Embryonic facial prominence (tissue), 1 donor: ENCODE measurements at regions not wholly inside any gene's neighbourhood (a gene's known extent, or its start where the extent isn't known, plus 50 kb on each side); places are given as distances from the start of the nearest gene placed in this dataset.
"Not testable (repeated sequence)": the region's sequence is repeated elsewhere in the genome, so short reads cannot be mapped to it uniquely, and the experiment has no call there.

Source experiments
- DNase-seq: peaks from one replicate; pipeline ENCODE4 v3.0.0-alpha.2; 2016; ENCODE audit errors: extremely low spot score

DNA sequence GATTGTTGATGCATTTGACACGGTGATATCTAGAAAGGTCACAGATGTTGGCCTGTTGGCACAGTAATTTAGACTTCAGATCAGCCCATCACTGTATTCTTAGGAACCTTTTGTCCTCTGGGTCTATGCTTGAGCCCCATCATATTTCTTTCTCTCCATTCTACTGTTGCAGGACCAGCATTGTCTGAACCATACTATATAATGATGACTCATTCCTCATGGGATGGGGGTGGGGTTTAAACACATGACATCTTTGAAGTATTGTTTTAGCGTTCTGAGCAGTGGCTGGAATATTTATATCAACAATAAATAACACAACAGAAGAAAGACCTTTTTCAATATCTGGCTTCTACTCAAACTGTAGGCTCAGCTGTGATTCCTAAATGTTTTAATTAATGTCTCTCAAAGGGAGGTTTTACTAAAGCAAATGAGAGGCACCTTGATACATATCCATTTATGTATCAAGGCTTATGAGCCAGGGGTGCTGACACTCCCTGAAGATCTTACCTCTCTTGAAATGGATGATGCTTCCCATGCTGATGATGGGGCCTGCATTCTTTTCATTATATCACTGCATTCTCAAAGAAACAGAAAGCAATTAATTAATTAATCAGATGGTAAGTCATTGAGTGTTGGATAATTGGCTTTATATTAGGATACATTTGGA is 379.0 kb upstream of the GOT2 start:
- no peak for DNase-seq

DNA sequence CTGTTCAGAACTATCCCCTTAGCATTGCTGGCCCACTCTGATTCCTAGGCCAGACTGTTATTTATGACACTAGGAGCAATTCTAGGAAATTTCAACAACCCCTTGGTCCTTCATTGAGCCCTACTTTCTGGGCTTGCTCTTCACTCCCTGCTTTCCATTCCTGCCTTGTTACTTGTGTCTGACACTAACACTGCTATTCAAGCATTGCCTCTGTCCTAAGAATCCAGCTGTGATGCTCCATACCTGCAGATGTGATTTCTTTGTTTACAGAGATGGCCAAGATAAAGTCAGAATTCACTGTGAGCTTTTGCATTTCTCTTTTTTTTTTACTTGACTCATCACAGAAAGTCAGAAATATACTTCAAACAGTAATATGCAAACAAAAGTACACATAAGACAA is 377.2 kb upstream of the GOT2 start:
- DNase-seq, result no peak

DNA sequence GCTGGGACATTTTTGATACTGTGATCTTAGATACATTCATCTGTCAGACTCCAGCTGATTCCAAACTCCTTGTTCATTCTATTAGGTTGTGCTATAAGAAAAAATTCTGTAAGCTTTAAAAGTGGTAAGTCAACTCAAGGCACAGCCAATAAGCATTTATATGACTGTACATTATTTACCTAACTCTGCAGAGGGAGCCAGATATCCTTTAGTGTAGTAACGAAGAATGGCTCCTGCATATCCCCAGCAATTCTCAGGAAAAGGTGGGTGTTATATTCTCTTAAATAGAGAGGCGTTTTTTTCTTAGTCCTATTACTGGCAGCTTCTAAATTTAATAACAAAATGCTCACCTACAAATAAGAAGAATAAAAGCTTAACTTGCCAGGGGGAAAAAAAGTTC is 374.3 kb upstream of the GOT2 start:
- no peak for DNase-seq

DNA sequence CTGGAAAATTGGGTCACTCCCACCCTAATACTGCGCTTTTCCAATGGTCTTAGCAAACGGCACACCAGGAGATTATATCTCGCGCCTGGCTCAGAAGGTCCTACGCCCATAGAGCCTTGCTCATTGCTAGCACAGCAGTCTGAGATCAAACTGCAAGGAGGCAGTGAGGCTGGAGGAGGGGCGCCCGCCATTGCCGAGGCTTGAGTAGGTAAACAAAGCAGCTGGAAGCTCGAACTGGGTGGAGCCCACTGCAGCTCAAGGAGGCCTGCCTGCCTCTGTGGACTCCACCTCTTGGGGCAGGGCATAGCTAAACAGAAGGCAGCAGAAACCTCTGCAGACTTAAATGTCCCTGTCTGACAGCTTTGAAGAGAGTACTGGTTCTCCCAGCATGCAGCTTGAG is 362.6 kb upstream of the GOT2 start:
- DNase-seq, result not testable (repeated sequence)

DNA sequence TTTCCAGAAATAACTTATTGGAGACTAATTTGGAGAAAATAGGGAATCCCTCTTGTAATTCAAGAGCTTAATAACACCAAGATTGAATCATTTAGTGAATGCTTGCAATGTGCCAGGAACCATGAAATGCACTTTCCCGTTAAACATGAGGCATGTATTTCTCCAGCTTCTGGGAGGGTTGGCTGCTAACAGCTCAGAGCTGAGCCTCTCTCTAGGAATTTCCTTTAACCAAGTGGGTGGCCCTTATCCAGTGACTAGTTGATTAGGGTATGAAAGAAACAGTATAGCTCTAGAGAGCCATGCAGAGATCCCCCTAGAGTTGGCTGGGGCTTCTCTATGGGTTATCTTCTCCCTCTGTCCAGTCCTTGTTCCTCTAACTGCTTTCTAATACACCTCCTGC is 356.4 kb upstream of the GOT2 start:
- DNase-seq, result no peak

DNA sequence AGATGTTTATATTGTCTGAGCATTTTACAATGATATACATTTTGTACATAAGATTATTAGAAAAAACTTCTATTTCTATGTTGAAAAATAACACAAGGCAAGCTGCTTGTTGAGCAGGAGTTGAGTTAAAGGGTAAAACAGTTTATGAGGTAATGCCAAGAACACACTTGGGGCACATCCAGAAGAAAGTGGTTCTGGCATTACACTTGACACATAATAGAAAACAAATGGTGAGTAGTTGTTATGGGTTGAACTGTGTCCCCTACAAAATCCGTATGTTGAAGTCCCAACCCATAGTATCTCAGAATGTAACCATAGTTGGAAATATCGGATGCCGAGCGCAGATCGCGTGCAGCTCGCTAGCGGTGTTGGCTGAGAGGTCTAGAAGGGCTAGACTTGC is 354.3 kb upstream of the GOT2 start:
- no peak for DNase-seq

DNA sequence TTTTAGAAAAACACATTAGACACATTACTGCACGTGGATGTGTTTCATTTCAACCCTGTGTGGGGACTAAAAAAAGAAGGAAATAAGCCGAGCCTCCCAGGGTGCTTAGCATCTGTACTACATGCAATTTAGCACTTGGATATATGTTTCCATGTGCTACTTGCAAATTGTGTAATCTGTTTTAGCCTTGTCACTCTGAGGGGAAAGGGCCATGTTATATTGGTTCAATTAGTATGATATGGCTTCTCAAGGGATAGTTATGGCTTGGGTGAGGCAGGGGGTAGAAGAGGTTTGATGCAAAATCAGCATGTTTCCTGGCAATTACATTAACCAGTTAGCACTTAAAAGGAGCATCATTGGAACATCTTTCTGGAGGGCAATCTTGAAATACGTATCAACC is 353.5 kb upstream of the GOT2 start:
- DNase-seq, result no peak

DNA sequence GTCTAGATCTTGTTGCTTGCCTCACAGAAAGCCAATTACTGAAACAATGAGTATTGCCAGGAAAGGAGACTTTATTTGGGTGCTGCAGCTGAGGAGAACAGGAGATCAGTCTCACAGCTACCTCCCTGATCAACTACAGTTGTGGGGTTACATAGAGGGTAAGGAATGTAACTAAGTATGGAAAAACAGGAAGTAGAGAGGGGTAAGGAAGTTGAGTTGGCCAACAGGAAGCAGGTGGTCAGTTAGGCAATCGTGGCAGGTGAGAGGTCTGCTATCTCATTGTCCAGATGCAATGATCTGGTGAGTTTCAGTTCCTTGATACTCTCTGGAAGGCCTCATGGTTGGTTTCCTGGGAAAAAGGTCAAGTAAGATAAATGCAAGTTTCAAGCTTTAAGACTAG is 333.1 kb upstream of the GOT2 start:
- DNase-seq, result no peak

DNA sequence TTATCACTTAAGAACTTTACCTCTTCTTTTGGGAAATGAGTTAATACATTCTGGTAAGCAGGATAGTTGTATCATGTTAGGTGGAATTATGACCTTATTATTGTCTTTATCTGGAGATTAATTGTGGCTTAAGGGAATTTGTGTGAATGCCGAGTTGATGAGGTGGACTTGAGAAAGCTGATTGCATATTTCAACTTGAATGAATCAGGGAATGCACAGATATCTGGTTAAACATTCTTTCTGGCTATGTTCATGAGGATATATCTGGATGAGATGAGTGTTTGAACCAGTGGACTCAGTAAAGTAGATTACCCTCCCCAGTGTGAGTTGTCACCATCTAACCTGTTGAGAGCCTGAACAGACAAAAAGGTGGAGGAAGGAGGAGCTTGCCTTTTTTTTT is 326.1 kb upstream of the GOT2 start:
- no peak for DNase-seq

DNA sequence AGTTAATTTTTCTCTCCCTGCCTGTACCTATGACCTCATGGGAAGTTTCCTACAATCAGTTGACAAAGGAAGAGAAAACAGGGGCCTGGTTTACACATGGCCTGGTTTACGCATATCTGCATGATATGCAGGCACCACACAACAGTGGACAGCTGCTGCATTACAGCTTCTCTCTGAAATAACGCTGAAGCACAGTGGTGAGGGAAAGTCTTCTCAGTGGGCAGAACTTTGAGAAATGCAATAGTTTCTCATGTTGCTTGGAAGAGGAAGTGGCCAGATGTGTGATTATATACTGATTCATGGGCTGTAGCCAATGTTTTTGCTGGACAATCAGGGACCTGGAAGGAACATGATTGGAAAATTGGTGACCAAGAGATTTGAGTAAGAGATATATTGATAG is 324.1 kb upstream of the GOT2 start:
- DNase-seq, result no peak

DNA sequence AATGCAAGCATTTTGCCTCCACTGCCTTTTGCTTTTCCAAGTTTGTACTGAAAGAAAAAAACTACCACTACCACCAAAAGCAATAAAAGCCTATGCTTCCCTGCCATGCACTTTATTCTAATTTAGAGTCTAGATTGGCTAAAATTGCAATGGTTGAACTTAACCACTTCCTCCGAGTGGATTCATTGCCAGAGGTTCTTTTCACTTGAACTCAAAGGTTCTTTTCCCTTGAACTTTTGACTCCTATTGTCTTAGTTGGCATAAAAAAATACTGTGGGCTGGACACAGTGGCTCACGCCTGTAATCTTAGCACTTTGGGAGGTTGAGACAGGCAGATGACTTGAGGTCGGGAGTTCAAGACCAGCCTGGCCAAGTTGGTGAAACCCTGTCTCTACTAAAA is 319.8 kb upstream of the GOT2 start:
- no peak for DNase-seq

DNA sequence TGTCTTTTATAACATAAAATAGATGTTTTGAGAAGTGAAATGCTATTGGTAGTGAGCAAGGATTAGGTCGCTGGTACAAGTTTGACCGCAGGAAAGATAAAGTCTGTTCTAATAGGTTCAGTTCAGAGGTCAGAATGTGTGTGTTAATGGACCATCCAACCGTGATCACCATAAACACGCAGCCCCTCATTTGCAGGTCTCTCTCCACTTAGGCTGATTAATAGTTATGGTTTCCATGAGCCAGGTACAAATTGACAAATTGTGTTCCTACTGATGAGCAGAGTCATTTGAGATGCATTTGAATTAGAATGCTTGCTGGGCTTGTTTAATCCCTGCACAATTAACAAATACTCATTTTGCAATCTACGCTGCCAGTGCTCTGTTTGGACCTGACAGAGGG is 318.1 kb upstream of the GOT2 start:
- no peak for DNase-seq

DNA sequence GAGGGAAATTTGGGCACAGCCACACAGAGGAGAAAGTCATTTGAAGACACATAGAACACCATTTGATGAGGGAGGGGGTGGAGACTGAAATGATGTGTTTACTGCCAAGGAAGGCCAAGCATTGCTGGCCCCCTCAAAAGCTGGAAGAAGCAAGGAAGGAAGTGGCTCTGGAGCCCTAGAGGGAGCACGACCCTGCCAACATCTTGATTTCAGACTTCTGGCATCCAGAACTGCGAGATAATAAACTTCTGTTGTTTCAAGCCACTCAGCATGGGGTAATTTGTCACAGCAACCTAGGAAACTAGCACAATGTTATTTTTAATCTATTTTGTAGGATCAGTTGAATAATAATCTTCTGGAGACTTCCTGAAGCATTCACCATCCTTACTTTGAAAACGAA is 314.8 kb upstream of the GOT2 start:
- no peak for DNase-seq

DNA sequence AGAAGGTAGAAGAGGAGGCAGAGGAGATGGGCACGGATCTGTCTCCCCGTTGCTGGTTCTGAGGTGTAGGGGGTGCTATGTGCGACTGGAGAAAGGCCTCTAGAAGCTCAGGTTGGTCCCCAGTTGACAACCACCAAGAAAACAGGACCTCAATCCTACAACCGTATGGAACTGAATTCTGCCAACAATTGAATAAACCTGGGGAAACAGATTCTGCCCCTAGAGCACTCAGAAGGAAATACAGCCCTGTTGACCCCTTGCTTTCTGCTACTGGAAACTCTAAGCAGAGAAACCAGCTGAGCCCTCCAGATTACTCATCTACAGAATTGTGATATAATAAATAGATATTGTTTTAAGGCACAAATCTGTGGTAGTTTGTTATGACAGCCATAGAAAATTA is 313.0 kb upstream of the GOT2 start:
- DNase-seq, result no peak

DNA sequence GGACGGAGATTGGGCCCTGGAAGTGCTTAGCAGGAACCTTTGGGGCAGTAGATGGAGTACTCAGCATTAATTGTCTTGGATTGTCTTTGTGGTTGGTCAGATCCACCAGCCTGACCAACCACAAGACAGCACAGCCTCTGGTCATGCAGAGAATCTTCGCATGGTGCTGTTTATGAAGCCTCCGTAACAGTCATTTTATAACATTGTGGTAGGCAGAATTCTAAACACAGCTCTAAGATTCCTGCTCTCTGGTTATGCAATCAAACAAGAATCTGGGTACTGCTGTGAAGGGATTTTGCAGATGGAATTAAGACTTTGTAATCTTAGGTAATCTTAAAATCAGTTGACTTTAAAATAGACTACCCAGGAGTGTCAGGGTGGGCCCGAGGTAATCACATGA is 312.2 kb upstream of the GOT2 start:
- DNase-seq, result no peak

DNA sequence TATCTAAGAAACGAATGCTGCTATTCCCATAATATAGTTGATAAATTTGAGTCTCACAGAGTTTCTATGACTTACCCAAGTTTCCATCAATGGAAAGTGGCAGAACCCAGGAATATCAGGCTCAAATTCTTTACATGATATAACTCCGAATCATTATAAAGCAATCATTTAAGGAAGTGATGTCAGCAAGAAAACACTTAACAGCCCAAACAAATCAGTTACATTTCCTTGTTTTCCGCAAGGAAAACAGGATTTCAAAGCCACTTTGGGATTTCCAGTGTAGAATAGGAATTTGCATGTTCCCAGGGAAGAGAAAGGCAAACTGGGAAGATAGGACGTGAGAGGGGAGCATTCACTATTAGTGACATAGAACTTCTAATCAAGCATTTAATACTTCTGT is 311.4 kb upstream of the GOT2 start:
- DNase-seq, result no peak

DNA sequence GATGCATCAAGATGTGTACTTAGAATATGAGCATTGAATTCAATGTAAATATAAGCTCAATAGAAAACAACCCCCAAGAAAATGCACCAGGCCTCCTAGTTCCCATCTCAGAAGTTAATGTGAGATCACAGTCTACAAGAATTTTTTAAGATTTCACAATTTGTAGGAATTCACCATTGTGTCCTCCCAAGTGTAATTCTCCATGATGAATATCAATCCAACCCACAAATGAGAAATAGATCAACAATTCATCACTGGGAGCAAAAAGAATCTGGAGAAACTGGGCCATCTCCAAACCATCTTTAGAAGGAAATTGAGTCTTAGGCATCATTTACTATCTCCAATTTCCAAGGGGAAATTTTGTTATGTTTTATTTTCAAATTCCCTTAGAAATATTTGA is 310.5 kb upstream of the GOT2 start:
- DNase-seq, result no peak

DNA sequence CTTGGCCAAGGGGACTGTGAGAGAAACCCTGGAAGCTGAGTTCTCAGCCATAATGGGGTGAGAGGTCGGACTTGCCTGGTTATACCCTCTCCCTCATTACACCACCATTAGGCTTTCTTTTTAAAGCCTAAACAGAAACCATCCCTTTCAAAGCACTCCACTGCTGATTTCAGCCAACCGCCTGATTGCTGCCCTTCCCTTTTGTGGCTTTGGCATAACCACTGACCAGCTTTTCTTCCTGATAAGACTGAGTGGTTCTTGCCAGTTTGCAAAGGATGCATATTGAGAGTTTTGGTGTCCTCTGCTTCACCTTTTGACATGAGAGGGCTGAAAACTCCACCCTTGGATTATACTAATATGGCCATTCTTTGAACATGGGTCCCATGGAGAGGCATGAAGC is 308.2 kb upstream of the GOT2 start:
- no peak for DNase-seq

DNA sequence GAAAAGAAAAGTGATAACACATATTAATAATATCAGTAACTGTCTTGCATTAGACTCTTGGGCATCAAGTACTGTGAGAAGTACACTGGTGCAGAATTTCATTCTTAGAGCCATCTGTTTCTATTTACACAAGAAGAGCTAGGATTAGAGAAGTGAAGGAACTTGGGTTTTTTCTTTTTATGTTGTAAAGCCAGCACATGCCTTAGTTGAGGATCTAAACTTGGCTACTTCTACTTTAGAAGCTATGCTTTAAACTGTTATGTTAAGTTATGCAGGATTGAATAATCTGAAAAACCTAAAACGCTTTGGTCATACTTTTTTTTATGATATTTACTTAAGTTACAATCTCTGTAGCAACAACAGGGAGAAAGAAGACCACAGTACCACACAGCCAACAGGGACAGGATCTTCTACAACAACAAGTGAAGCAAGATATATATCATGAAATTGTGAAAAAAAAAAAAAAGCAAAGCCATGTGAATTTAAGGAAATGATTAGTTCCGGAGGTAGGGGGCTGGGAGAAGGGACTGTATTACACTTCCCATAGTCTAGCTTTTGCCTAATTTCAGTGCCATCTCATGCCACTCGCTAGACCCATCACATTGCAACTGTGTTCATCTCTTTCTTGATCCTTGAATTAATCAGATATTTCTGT is 305.1 kb upstream of the GOT2 start:
- DNase-seq, result no peak

DNA sequence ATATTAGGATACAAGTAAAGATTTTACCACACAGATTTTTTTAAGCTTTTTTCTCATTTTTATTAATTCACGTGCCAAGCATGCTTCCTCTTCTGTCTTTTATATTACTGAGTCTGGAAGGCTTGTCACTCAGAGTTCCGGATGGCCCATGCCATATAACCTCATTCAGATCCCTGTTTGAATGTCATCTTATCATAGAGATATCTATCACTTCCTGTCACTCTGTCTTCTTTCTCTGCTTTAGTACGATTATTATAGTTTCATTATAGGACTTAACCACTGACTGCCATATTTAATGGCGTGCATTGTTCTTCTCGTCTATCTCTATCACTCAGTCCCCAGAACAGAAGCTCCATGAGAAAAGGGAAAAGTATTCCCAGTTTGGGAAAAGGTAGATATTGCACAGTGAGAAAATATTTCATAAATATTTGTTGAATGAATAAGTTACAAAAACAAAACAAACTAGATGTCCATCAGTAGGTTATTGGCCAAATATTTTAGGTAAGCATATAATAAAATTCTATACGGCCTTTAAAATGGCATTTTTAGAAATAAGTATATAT is 296.9 kb upstream of the GOT2 start:
- no peak for DNase-seq

DNA sequence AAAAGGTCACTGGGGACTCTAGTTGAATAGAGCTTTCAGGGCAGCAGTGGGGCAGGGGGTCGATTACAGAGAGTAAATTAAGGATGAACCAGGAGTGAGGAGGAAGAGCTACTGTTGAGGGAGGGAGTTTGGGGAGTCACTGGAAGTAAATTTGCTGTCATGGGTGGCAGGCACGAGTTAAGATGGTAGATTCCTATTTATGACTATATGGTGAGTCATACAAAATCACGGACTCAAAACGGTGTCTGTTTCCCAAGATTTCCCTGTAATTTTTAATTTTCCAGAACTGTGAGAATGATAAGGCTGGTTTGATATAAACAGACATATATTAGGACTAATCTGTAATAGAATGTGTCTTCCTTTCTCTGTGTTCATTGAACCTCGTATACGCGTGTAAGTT is 287.6 kb upstream of the GOT2 start:
- DNase-seq, result no peak

DNA sequence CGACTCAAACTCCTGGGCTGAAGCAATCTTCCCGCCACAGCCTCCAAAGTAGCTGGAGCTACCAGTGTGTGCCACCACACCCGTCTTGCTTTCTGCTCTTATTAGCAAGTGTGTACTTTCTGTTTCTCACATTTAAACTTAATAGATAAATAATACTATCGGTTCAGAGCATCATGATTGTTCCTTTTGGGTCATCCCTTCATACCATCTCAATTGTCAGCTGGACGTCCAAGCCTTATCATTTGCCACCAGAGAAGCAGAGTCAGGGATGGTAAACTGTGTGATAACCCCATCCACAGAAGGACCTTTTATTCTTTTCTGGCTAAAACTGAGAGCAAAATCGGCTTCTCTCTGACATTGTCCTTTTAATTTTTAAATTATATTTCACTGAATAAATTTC is 279.8 kb upstream of the GOT2 start:
- no peak for DNase-seq

DNA sequence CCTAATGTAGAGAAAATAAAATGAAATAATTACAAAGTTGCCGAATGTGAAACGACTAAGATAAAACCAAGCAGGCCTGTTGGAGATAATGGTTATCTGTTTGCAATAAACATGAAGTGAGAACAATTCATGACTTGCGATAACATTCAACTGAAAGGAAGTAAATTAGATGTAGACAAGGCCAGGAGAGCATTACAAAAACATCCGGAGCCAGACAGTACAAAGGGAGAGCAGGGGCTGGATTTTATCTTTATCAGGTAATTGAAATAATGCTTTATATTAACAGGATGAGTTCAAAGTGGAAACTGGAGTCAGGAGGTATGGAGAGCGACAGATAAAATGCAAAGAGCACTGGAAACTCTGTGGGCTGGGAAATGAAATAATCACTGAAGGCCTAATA is 265.6 kb upstream of the GOT2 start:
- DNase-seq, result no peak

DNA sequence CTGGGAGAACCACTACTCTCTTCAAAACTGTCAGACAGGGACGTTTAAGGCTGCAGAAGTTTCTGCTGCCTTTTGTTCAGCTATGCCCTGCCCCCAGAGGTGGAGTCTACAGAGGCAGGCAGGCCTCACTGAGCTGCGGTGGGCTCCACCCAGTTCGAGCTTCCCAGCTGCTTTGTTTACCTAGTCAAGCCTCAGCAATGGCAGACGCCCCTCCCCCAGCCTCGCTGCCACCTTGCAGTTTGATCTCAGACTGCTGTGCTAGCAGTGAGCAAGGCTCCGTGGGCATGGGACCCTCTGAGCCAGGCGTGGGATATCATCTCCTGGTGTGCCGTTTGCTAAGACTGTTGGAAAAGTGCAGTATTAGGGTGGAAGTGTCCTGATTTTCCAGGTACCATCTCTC is 258.6 kb upstream of the GOT2 start:
- not testable (repeated sequence) for DNase-seq
